Cerebellar cortex (tissue), 1 donor: ENCODE measurements at regions not wholly inside any gene's neighbourhood (a gene's known extent, or its start where the extent isn't known, plus 50 kb on each side); places are given as distances from the start of the nearest gene placed in this dataset.
A peak's percentile ranks its signal among the peaks of the same experiment; 100 is the strongest.

Experiments
- DNase-seq: peaks from one replicate; pipeline ENCODE4 v3.0.0-alpha.2; 2015; ENCODE audit warnings: low spot score

DNA sequence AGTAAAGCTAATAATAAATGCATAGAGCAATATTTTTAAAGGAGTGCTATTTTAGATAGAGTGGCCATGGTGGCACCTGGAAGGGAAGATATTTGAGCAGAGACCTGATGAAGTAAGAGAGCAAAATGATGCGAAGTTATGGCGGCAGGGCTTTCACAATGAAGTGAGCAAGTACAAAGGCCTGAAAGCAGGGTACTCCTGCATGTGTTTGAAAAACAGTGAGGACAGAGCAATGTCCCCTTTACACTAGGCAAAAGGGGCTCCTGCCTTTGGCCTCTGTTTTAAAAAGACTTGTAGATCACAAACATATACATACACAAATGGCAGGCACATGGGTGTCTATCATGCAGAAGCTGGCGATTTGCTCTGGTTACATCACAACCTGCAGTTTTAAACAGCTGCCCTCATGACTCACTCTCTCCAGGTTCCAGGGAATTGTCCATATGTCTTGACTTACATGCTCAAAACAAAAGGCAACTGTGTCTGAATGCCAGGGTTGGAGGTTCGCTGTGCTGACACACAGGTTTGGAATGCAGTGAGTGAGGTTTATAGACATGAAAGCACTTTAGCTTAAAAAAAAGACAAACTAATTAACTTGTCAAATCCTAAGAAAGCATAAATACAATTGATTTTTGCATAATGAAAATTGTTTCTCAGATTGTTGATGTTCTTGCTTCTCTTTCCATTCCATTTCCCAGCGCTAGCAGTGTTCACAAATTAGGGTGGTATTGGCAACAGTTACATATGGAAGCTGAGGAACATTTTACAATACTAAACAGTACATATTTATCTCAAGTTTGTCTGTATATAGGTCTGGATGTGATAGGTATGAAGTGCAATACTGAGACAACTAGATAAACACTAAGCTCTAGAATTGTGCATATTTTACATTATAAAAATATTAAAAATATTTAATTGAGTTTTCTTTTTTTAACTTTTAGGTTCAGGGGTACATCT lies 313.9 kb downstream of the BARHL2 start:
- peak; percentile 41 for DNase-seq

DNA sequence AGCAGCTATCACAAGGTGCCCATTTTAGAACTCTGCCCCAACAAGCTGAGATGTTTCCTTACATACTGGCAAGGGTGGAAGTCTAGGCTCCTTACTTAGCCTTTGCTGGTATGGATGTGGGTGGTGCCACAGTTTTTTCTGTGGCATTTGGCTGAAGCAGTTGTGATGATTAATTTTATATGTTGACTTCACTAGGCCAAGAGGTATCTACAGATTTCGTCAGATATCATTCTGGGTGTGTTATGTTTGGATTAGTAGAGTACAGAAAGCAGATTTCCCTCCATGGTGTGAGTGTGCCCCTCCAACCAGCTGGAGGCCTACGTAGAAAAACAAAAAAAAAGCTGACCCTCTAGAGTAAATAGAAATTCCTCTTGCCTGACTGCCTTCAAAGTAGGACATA lies 317.0 kb downstream of the BARHL2 start:
- DNase-seq, result no peak

DNA sequence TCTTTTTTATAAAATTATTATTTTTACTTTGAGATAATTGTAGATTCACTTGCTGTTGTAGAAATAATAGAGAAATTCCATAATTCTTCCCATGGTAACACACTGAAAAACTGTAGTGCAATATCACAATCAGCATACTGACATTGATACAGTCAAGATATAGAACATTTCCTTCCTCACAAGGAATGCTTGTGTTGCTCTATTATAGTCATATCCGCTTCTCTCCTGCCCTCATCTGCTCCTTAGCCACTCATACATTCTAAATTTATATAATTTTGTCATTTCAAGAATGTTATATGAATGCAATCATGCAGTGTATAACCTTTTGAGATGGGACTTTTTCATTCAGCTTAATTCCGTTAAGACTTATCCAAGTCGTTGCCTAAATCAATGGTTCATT lies 320.2 kb downstream of the BARHL2 start:
- DNase-seq, result no peak

DNA sequence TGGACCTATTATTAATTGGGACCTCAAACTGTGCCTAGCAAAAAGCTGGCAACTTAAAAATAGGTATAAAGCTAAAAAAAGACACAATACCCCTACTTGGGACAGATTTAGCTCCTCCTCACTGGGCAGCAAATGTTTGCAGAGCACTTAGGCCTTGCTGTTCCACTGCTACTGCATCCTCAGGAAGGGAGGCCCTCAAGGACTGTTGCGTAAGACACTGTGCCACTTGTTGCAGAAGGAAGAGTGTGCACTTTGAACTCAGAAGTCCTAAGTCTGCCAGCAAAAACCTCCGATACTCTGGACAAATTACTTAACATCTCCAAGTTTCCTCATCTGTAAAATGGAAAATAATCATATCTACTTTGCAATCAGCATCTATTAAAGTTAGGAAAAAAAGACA lies 322.9 kb downstream of the BARHL2 start:
- DNase-seq, result no peak

DNA sequence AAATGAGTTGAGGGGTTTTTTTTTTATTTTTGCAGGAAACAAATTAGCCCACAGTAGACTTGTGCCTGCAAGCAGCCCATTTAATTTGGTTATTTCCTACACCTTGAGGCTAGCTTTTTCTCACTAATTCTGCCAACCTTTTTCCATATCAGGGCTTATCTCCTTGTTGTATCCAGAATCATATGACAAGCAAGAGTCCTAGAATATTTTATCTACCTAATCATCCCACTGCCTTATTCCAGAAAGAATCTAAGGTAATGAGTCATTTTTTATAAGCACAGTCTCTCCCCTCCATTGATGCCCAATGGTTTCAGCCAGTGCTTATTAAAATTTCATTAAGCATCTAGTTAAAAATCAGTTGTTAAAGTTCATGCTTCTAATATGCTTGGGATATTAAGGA lies 324.1 kb downstream of the BARHL2 start:
- no peak for DNase-seq

DNA sequence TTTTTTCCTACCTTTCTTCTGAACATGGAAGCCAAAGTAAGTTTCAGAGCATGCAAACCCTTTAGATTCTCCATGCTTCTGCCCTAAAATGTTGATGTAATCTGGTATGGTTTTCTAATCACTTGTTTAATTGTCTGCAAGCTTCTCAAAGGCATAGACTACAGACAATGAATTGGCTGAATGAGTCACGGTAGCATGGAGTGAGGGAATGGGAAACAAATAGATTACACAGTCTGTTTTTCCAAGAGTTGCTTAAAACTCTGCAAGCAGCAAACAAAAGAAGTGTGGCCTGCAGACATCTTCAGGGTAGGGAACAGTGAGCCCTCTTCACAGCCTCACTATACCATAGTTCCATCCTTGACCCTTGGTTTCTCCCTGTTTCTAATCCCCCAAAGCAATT lies 326.0 kb downstream of the BARHL2 start:
- no peak for DNase-seq

DNA sequence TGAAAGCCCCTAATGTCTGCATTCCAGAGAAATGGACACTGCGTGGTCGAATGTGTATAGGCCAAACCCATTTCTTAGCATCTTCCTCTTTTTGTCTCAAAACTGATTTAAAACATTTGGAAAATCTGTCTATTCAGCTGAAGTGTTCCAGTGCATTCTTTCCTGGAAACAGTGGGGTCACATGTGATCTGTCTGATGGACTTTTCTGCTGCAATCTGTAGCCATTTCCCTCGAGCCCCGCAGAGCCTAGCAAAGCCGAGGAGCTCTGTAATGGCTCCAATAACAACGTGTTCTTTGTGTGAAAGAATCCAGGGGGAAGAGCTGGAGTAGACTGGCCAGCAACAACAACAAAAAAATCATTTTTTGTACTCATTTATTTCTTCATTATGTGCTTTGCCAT lies 329.3 kb downstream of the BARHL2 start:
- no peak for DNase-seq

DNA sequence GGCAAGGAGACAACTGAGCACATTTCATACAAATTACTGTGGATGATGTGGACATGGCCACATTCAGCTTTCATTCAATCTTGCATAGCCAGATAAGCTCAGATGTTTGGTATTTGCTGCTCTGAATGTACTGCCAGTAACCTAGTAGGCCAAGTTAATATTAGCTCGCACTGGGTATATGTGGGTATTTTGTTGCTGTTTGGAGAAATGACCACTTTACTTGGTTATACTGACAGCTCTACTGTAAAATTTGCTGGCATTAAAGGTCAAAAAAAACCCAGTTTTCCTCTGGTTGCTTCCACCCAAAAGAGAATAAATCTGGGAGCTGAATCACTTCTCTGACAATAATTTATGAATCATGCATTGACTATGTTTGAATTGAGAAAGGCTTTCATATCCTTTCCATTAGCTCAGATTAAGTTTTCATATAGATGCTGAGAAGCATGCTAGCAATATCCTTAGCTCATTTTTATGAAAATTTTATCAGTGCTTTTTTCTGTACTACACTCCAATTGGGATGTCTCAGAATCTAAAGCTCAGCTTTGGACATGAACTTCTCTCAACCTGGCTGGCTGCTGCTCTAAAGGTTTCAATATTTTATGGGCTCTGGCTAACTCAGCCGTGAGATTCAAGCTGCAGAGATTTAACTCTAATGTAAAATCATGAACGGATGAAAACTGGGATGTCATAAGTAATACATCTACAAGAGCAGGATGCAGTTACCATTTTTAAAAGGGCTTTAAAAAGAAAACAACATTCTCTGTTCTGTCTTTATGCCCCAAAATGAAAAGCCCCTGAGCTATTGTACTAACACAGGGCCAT lies 330.0 kb downstream of the BARHL2 start:
- DNase-seq, result no peak

DNA sequence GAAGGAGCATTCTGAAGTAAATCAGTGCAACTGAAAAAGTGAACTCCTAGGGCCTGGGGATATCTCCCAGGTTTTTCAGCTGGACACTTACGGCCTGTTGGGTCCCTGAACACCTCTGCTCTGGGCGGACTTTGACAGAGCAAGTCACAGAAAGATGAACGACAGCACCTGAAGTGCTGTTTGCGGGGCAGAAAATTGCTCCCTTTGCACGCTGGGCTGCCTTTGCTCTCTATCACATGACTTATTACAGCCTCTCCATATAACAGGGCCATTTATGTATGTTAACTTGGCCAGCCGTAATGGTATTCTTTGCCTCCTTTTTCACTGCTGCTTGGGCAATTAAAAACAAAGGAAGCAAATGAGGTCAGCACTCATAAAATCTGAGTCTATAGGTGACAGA lies 332.9 kb downstream of the BARHL2 start:
- no peak for DNase-seq

DNA sequence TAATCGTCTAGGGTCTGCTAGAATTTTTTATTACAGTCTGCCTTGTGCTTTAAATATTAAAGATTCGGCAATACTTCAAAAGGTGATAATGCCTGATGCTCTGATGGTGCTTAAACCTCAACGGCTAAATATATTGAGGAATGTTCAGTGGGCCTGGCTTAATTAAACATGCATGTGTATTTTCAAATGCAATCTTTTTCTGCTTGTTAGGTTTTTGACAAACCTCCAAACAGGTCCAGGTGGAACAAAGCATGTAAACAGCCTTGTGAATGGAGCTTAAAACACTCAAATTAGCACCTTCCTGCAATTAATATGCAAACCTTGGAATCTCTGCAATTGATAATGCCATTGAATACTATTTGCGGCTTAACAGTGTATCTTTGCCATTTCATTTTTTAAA lies 334.9 kb downstream of the BARHL2 start:
- DNase-seq, result peak; percentile 44

DNA sequence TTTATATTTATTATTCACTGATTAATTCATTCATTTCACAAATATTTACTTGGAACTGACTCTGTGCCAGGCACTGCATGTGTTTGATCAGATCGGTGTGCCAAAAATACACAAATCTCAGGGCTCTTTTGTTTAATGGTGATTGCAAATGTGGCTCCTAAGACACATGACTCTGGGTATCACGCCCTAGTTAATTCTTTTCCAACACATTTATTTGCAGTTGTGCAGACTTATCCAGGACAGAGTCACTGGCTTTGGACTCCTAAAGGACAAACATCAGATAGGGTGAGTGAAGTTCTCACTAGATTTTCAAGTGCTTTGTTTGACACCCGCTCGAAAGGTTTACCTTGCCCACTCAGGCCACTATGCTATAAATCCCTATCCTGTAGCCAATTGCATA lies 335.5 kb downstream of the BARHL2 start:
- DNase-seq, result no peak

DNA sequence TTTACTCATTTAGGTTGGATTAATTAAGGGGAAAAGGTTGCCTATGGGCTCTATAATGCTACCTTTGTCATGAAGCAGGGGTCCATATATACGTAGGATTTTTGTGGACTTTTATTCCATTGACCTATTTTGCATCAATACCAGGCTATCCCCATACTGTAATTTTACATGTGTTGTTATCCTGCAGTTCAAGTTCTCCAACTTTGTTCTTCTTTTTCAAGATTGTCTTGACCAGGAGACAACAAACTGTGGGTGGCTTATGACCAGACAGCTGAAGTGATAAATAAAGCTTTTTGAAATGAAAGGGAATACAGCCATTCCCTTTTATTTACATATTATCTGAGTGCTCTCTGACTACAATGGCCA lies 345.7 kb downstream of the BARHL2 start:
- DNase-seq, result no peak

DNA sequence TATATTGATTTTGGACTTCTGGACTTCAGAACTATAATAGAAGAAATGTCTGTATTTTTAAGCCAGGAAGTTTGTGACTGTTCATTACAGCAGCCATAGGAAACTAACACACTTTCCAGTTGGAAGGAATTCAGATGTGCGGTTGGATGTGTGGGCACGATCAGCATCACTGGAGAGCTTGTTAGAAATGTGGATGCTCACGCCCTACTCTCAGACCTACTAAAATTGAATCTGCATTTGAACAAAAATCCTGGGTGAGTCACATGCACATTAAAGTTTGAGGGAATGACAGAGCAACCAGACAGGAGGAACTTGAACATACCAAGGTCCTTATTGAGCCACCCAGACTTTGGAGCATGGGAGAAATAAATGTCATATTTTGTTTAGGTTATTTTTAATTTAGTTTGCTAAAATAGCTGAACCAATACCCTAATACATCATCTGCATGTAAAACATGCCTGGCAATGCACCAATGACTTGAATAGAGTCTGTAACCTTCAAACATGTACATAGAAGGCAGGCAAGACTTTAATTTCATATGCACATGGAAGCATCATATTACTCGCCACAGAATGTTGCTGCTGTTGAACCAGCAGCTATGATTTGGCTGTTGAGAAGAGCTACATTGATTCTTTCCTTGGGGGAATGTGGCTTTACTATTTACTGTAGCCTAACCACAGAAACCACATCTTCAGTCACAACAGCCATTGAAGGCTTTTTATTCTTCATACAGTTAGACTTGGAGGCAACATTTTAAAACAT lies 346.2 kb downstream of the BARHL2 start:
- DNase-seq, result no peak

DNA sequence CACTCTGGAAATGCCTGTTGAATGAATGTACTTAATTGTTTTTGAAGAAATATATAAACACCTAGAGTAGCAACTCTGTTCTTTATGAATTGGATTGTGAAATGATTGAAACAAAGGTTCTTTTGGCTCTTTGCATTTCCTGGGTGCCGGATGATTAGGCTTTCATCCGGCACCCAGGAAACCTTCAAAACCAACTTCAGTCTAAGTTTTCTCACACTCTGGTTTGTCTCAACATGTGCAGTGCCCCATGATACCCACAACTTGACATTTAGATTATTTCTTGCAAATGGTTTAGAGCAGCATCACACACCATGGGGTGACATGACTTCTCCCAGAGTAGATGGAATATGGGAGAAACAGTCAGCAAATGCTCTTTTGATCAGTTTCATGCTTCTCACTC lies 354.9 kb downstream of the BARHL2 start:
- DNase-seq, result no peak

DNA sequence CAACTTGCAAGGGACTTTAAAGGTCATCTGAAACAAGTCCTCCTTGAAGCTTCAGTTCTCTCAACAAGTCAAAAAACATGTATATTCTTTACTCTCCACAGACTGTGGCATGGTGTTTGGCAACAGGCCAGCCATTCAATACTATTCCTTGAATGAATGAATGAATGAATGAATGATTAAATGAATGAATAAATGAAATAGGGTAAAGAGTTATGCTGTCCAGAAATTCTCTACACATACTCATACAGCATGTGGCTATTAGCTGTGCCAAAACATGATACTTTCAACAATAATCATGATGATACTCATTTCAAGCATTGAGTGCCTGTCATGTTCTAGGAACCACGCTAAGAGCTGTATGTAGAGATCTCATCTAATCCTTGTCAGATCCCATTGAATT lies 356.1 kb downstream of the BARHL2 start:
- DNase-seq, result no peak

DNA sequence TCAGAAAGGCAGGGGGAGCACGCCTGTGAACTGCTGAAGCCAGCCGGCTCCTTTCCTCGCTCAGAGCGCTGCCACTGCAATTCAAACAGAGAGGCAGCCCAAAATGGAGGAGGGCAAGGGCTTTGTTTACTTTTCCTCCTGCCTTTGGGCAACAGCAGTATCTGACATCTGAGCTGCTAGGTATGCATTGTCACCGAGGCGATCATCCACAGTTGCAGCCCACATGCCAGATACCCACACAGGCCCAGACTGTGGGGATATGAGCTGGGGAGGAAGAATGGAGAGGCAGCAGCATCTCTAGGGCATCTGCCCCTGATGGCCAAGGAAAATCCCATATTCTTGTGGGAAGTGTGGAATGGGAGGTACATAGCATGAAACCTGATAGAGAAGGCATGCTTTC lies 357.1 kb downstream of the BARHL2 start:
- DNase-seq, result no peak

DNA sequence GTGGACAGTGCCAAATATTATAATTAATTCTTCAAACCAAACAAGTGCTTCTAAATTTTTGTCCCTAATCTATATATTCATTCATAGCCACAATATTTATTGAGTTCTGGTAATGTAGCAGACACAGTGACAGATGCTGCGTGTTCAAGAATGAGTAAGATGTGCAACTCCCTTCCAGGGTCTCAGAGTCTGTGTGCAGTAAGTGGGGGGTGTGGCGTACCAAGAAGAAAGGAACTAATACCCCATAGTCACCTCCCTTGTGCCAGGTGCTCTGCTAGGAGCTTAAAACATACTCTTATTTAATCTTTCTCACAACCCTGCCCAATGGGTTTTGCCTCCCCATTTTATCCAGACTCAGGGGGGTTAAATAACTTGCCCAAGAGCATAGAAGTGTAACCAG lies 358.7 kb downstream of the BARHL2 start:
- DNase-seq, result no peak

DNA sequence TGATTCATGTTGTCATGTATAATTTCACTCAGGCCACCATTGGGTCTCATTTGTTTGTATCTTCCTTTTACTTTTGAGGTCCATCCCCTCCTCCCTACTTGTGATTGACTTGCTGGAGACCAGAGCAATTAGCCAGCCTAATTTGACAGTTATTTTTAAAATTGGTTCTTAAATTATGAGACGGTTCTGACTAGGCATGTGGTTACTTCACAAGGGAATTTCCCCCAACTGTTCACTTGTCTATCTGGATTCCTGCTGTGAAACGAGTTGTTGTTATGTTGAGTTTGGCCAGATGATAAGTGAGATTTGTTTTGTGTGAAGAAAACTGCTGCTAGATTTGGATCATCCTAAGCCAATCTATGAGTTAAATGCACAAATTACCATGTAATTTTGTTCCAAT lies 359.1 kb downstream of the BARHL2 start:
- DNase-seq, result no peak

DNA sequence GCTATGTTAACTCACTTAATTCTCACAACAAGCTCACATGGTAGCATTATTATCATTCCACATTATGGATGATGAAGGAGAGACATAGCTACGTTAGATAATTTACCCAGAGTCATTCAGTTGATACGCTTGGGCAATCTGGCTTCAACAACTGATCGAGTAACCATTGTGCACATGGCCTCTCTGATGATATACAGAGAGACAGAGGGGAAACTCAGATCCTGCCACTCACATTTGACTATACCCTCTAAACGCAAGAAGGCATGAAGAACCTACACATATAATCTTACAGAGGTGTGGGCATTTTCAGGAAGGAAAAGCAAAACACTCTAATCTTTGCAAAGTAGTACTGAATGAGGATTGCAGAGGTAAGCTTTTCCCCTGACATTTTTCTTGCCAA lies 360.1 kb downstream of the BARHL2 start:
- no peak for DNase-seq

DNA sequence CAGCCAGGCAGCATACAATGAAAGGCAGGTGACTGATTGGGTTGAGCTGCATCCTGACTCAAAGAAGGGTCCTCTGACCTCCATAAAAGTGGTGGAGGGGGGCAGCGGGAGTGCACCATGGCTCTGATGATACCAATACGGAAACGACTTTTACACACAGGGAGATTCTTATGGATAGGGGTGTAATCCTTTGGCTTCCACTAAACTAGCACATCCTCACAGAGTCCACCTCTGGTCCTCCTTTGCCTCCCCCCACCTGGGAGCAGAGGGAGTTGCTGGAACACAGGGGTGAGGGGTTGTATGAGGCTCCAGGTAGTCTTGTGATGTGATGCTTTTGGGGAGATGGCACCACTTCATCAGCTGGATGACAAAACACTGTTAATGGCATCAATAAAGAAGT lies 361.0 kb downstream of the BARHL2 start:
- no peak for DNase-seq

DNA sequence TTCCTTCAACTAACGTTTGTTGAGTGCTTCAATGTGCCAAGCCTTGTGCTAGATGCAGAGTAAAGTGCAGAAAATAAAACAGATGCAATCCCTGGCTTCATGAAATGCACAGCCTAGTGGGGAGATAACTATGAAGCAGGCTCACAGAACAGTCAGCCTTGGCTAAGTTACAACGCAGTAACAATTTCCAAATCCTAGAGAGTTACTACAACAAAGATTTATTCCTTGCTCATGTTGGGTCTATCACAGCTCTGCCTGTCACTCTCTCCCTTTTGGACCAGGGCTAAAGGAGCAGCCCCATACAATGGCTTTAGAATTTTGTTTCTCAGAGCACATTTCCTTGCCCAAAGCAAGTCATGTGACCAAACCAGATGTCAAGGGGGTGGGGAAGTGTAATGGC lies 359.8 kb downstream of the ZNF326 start:
- DNase-seq, result no peak

DNA sequence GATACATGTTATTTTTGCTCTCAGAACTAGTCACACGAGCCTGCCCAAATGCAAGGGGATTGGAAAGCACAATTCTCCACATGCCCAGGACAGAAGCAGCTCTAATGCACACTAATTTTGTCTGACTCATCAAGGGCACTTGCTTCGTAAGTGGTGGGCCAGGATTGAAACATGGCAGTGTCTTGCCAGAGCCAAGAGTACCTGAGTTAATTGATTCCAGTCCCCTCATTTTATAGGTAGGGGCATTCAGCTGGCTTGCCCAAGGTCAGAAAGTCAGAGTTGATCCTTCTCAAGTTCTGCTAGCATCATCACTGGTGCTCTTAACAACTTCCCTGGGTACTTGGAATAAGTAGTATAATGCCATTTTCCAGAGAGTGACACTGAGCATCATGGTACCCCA lies 356.1 kb downstream of the ZNF326 start:
- no peak for DNase-seq

DNA sequence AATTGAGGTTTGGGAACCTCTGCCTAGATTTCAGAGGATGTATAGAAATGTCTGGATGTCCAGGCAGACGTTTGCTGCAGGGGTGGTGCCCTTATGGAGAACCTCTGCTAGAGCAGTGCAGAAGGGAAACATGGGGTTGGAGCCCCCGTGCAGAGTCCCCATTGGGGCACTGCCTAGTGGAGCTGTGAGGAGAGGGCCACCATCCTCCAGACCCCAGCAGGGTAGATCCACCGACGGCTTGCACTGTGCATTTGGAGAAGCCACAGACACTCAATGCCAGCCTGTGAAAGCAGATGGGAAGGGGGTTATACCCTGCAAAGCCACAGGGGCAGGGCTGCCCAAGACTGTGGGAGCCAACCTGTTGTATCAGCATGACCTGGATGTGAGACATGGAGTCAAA lies 354.6 kb downstream of the ZNF326 start:
- DNase-seq, result no peak
